Endodermal cell (in vitro differentiated cells): ENCODE measurements at regions not wholly inside any gene's neighbourhood (a gene's known extent, or its start where the extent isn't known, plus 50 kb on each side); places are given as distances from the start of the nearest gene placed in this dataset.

Experiments used
- DNase-seq: peaks from one replicate; pipeline ENCODE4 v3.0.0-alpha.2; 2017
- H3K27ac ChIP-seq: 2 replicates; pipeline ENCODE4 v1.5.1; 2013; ENCODE audit warnings: mild to moderate bottlenecking, low read depth, low read length, moderate library complexity
- H3K27me3 ChIP-seq: 2 replicates; pipeline ENCODE4 v1.6.1; 2013; ENCODE audit warnings: mild to moderate bottlenecking, low read length, moderate library complexity; ENCODE audit not compliant: insufficient read depth, control insufficient read depth, poor library complexity, severe bottlenecking
- H3K36me3 ChIP-seq: 2 replicates; pipeline ENCODE4 v1.7.0; 2013; ENCODE audit warnings: mild to moderate bottlenecking, low read length, moderate library complexity; ENCODE audit not compliant: control insufficient read depth, insufficient read depth
- H3K4me1 ChIP-seq: one replicate; pipeline ENCODE4 v1.7.0; 2013; ENCODE audit warnings: low read length; ENCODE audit not compliant: control insufficient read depth, insufficient read depth
- H3K4me3 ChIP-seq: 2 replicates; pipeline ENCODE4 v1.5.1; 2013; ENCODE audit warnings: mild to moderate bottlenecking, low read length, moderate library complexity
- H3K9ac ChIP-seq: 2 replicates; pipeline ENCODE4 v1.6.1; 2013; ENCODE audit warnings: mild to moderate bottlenecking, low read length, moderate library complexity; ENCODE audit not compliant: poor library complexity, severe bottlenecking; ENCODE audit errors: extremely low read depth
- H3K9me3 ChIP-seq: 2 replicates; pipeline ENCODE4 v1.6.1; 2013; ENCODE audit warnings: mild to moderate bottlenecking, low read length, moderate library complexity; ENCODE audit not compliant: control insufficient read depth
- H3K27ac Mint-ChIP-seq: 2 replicates; pipeline ENCODE4 v1.8.0; 2020; ENCODE audit warnings: mixed read lengths
- H3K27me3 Mint-ChIP-seq: 2 replicates; pipeline ENCODE4 v1.8.0; 2021; ENCODE audit warnings: mild to moderate bottlenecking, mixed read lengths; ENCODE audit not compliant: insufficient read depth
- H3K36me3 Mint-ChIP-seq: 2 replicates; pipeline ENCODE4 v1.8.0; 2020; ENCODE audit warnings: low read depth, mixed read lengths
- H3K4me1 Mint-ChIP-seq: 2 replicates; pipeline ENCODE4 v1.8.0; 2020; ENCODE audit warnings: mixed read lengths
- H3K4me3 Mint-ChIP-seq: 2 replicates; pipeline ENCODE4 v1.8.0; 2020; ENCODE audit warnings: mild to moderate bottlenecking, moderate library complexity, mixed read lengths
- H3K9me3 Mint-ChIP-seq: 2 replicates; pipeline ENCODE4 v1.8.0; 2020; ENCODE audit warnings: mild to moderate bottlenecking, mixed read lengths
- CTCF ChIP-seq: fragments of 200-600 bp; sonication (generic); conservative IDR thresholded peaks from 2 replicates; pipeline ENCODE4 v1.5.0; 2021; ENCODE audit warnings: antibody characterized with exemption, mild to moderate bottlenecking
- WGBS, 2 experiments: methylation state at CpG; one replicate each; pipeline versions ENCODE4 v1.1.5 to v1.1.7; 2013; ENCODE audit warnings: missing lambda C conversion rate in 2 of 2, mixed read lengths in 1 of 2; ENCODE audit not compliant: insufficient coverage in 1 of 2, insufficient read length in 1 of 2; 5-methylcytosine and 5-hydroxymethylcytosine counted together

- Histone ChIP-seq H3K27me3 (no peaks in the 10 kb centered on the region), H3K9me3 (no peaks in the 10 kb centered on the region), H3K4me1 (peaks cover 2% of the 10 kb centered on the region), H3K4me3 (no peak overlapping the region), H3K36me3 (no peaks in the 10 kb centered on the region), H3K9ac (no peak overlapping the region), H3K27ac (no peak overlapping the region)
- DNase-seq: no peak
- WGBS, 2 experiments: 93 to 95% methylated on average over 6 of the region's 7 CpGs
- Mint-ChIP-seq H3K36me3 (no peaks in the 10 kb centered on the region), H3K4me1 (peaks cover 4% of the 10 kb centered on the region), H3K9me3 (no peaks in the 10 kb centered on the region), H3K4me3 (no peak overlapping the region), H3K27ac (no peak overlapping the region), H3K27me3 (peaks cover 21% of the 10 kb centered on the region)
- TF ChIP-seq CTCF: no peak
Measured at GRCh38 chr2:144605231-144605840, 85.4 kb upstream of the ZEB2 start.

- 91 to 95% methylated on average over 1 to 2 of the region's 2 CpGs for WGBS, 2 experiments
- Histone ChIP-seq H3K4me3 (no peak overlapping the region), H3K9me3 (no peaks in the 10 kb centered on the region), H3K9ac (no peak overlapping the region), H3K36me3 (no peaks in the 10 kb centered on the region), H3K27me3 (no peaks in the 10 kb centered on the region), H3K27ac (no peak overlapping the region), H3K4me1 (peaks cover 2% of the 10 kb centered on the region)
- no peak for TF ChIP-seq CTCF
- Mint-ChIP-seq H3K27me3 (peaks cover 28% of the 10 kb centered on the region), H3K4me1 (peaks cover 9% of the 10 kb centered on the region), H3K36me3 (no peaks in the 10 kb centered on the region), H3K9me3 (peaks cover 1% of the 10 kb centered on the region), H3K4me3 (no peak overlapping the region), H3K27ac (no peak overlapping the region)
- no peak for DNase-seq
Measured at GRCh38 chr2:144603334-144603733, 83.4 kb upstream of the ZEB2 start.

GRCh38 chr2:144598906-144599305, 79.0 kb upstream of the ZEB2 start:
- H3K27ac Mint-ChIP-seq: no peak overlapping the region
- Histone ChIP-seq H3K4me3 (no peak overlapping the region), H3K27ac (no peak overlapping the region), H3K4me1 (peaks cover 8% of the 10 kb centered on the region), H3K9me3 (no peaks in the 10 kb centered on the region), H3K9ac (no peak overlapping the region), H3K36me3 (no peaks in the 10 kb centered on the region), H3K27me3 (peaks cover 4% of the 10 kb centered on the region)
- H3K4me3 Mint-ChIP-seq: no peak overlapping the region
- WGBS, 2 experiments: 72 to 73% methylated on average over 4 to 5 of the region's 5 CpGs
- H3K36me3 Mint-ChIP-seq: no peaks in the 10 kb centered on the region
- no peak for TF ChIP-seq CTCF
- no peak for DNase-seq
- peaks cover 1% of the 10 kb centered on the region for H3K9me3 Mint-ChIP-seq
- peaks cover 30% of the 10 kb centered on the region for H3K4me1 Mint-ChIP-seq
- peaks cover 45% of the 10 kb centered on the region for H3K27me3 Mint-ChIP-seq
